B cell (primary cell): ENCODE measurements at regions not wholly inside any gene's neighbourhood (a gene's known extent, or its start where the extent isn't known, plus 50 kb on each side); places are given as distances from the start of the nearest gene placed in this dataset.

Experiments used
- ATAC-seq: fragments of 200-7000 bp; cut with Tn5 transposase; one replicate; pipeline ENCODE4 v1.10.0; 2021; ENCODE audit warnings: low read depth, mild to moderate bottlenecking, moderate number of reproducible peaks, moderate library complexity
- CTCF ChIA-PET: fragments of 350-600 bp; sonication (Branson Sonifier 250); formaldehyde crosslinking; loops from one replicate; lab custom pipeline; 2021; ENCODE audit warnings: antibody characterized with exemption, inconsistent platforms; lab: Charles Lee
- POLR2A ChIA-PET: fragments of 350-600 bp; sonication (Branson Sonifier 250); formaldehyde crosslinking; loops from one replicate; lab custom pipeline; 2021; ENCODE audit warnings: antibody characterized with exemption; lab: Charles Lee
- DNase-seq: peaks from one replicate; pipeline ENCODE4 v3.0.0; 2013
- H2AFZ ChIP-seq: 2 replicates; pipeline ENCODE4 v1.6.1; 2012; ENCODE audit warnings: mild to moderate bottlenecking, low read depth, low read length; ENCODE audit not compliant: insufficient read depth, poor library complexity, severe bottlenecking
- H3K27ac ChIP-seq, 2 donors: 1 replicate in 1 of 2; 2 replicates in 1 of 2; pipeline ENCODE4 v1.5.1; 2012 to 2013; ENCODE audit warnings: low read length in 2 of 2, mild to moderate bottlenecking in 2 of 2, moderate library complexity in 1 of 2
- H3K27me3 ChIP-seq, 4 experiments: fragments of 200-600 bp in 1 of 4; sonication (generic) in 1 of 4; replicated peaks in 1 of 4; 1 replicate in 2 of 4; 2 replicates in 2 of 4; pipeline versions ENCODE4 v1.6.1 to v1.7.0; 2013 to 2016; ENCODE audit warnings: low read length in 3 of 4, mild to moderate bottlenecking in 2 of 4, mixed read lengths in 1 of 4, moderate library complexity in 1 of 4; ENCODE audit not compliant: insufficient read depth in 4 of 4, control insufficient read depth in 3 of 4; ENCODE audit errors: control extremely low read depth in 1 of 4
- H3K36me3 ChIP-seq, 2 experiments: replicated peaks in 1 of 2; 1 replicate in 1 of 2; 2 replicates in 1 of 2; pipeline versions ENCODE4 v1.6.1 to v1.7.1; 2013; ENCODE audit warnings: low read length in 1 of 2; ENCODE audit not compliant: insufficient read depth in 2 of 2, control insufficient read depth in 1 of 2; ENCODE audit errors: control extremely low read depth in 1 of 2, extremely low read depth in 1 of 2
- H3K4me1 ChIP-seq, 2 donors: fragments of 200-600 bp in 1 of 2; sonication (generic) in 1 of 2; 1 replicate in 1 of 2; 2 replicates in 1 of 2; pipeline versions ENCODE4 v1.5.1 to v1.6.1; 2013 to 2017; ENCODE audit warnings: low read length in 2 of 2; ENCODE audit not compliant: control insufficient read depth in 2 of 2, insufficient read depth in 2 of 2
- H3K4me2 ChIP-seq: replicated peaks from 2 replicates; pipeline ENCODE3; 2012; ENCODE audit warnings: mild to moderate bottlenecking, low read depth, low read length; ENCODE audit not compliant: poor library complexity, severe bottlenecking
- H3K4me3 ChIP-seq, 5 experiments: fragments of 200-600 bp in 1 of 5; sonication (generic) in 1 of 5; 1 replicate in 3 of 5; 2 replicates in 2 of 5; pipeline versions ENCODE4 v1.5.1 to v1.7.0; 2011 to 2016; ENCODE audit warnings: low read length in 4 of 5, mild to moderate bottlenecking in 4 of 5, low read depth in 2 of 5, control low read depth in 1 of 5, moderate library complexity in 1 of 5; ENCODE audit not compliant: insufficient read depth in 1 of 5; ENCODE audit errors: control extremely low read depth in 1 of 5, extremely low read depth in 1 of 5
- H3K79me2 ChIP-seq: fragments of 200-600 bp; sonication (generic); one replicate; pipeline ENCODE4 v1.6.0; 2016; ENCODE audit warnings: low read length; ENCODE audit not compliant: control insufficient read depth, insufficient read depth
- H3K9ac ChIP-seq: fragments of 200-600 bp; sonication (generic); 2 replicates; pipeline ENCODE4 v1.6.1; 2017; ENCODE audit warnings: mild to moderate bottlenecking, low read length, moderate library complexity
- H3K9me3 ChIP-seq, 3 donors: one replicate each; pipeline versions ENCODE4 v1.6.1 to v1.7.1; 2013; ENCODE audit warnings: low read length in 2 of 3; ENCODE audit not compliant: control insufficient read depth in 2 of 3, insufficient read depth in 1 of 3; ENCODE audit errors: control extremely low read depth in 1 of 3
- H4K20me1 ChIP-seq: 2 replicates; pipeline ENCODE4 v1.6.0; 2012; ENCODE audit warnings: mild to moderate bottlenecking, low read length; ENCODE audit not compliant: insufficient read depth, control insufficient read depth, poor library complexity, severe bottlenecking
- H3K27ac Mint-ChIP-seq: one replicate; pipeline ENCODE4 v1.8.0; 2021; ENCODE audit warnings: mixed read lengths
- H3K27me3 Mint-ChIP-seq: one replicate; pipeline ENCODE4 v1.8.0; 2021; ENCODE audit warnings: mixed read lengths
- H3K4me1 Mint-ChIP-seq: one replicate; pipeline ENCODE4 v1.8.0; 2021; ENCODE audit warnings: mixed read lengths
- H3K4me3 Mint-ChIP-seq: one replicate; pipeline ENCODE4 v1.8.0; 2021; ENCODE audit warnings: mixed read lengths
- H3K9me3 Mint-ChIP-seq: one replicate; pipeline ENCODE4 v1.8.0; 2022; ENCODE audit warnings: mixed read lengths; ENCODE audit not compliant: insufficient read depth
- EZH2 ChIP-seq: IDR thresholded peaks from 2 replicates; pipeline ENCODE4 v1.6.1; 2012; ENCODE audit warnings: borderline replicate concordance, low read depth, mild to moderate bottlenecking, moderate library complexity, low read length; ENCODE audit not compliant: insufficient read depth, poor library complexity, severe bottlenecking
- WGBS: methylation state at CpG from one replicate; pipeline ENCODE4 v1.1.5; 2013; ENCODE audit warnings: missing lambda C conversion rate; ENCODE audit not compliant: insufficient coverage; 5-methylcytosine and 5-hydroxymethylcytosine counted together
- intact Hi-C: fragments of 100-400 bp; cut with micrococcal nuclease; formaldehyde crosslinking; loops from one replicate; pipeline ENCODE4 v1.10.0; 2022
- TF ChIP-seq, protein P1 (sequence below): fragments of 200-600 bp; IDR thresholded peaks from one replicate; pipeline ENCODE4 v1.8.0; 2022; ENCODE audit warnings: antibody characterized with exemption, mild to moderate bottlenecking

DNA sequence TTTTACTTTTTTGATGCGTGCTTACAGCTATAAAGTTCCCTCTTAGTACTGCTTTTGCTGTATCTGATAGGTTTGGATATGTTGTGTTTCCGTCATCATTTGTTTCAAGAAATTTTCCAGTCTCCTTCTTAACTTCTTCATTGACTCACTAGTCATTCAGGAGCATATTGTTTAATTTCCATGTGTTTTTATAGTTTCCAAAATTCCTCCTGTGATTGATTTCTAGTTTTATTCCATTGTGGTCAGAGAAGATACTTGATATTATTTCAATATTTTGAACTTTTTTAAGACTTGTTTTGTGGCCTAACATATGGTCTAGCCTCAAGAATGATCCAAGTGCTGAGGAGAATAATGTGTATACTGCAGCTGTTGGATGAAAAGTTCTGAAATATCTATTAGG is 75.5 kb upstream of the CREB5 start:
- H3K9ac ChIP-seq, result no peak overlapping the region
- CTCF ChIA-PET, result no interaction called here
- H3K27me3 ChIP-seq, result peaks cover 0 to 7% (median 0%) of the 10 kb centered on the region in 4 experiments
- no peaks in the 10 kb centered on the region for H3K4me1 ChIP-seq
- no peak overlapping the region for H2AFZ ChIP-seq
- POLR2A ChIA-PET, result no interaction called here
- no peak for TF ChIP-seq EZH2
- TF ChIP-seq, protein P1, sequence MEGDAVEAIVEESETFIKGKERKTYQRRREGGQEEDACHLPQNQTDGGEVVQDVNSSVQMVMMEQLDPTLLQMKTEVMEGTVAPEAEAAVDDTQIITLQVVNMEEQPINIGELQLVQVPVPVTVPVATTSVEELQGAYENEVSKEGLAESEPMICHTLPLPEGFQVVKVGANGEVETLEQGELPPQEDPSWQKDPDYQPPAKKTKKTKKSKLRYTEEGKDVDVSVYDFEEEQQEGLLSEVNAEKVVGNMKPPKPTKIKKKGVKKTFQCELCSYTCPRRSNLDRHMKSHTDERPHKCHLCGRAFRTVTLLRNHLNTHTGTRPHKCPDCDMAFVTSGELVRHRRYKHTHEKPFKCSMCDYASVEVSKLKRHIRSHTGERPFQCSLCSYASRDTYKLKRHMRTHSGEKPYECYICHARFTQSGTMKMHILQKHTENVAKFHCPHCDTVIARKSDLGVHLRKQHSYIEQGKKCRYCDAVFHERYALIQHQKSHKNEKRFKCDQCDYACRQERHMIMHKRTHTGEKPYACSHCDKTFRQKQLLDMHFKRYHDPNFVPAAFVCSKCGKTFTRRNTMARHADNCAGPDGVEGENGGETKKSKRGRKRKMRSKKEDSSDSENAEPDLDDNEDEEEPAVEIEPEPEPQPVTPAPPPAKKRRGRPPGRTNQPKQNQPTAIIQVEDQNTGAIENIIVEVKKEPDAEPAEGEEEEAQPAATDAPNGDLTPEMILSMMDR, result no peak
- peaks cover 0 to 5% (median 3%) of the 10 kb centered on the region in 3 donors for H3K9me3 ChIP-seq
- DNase-seq, result no peak
- Mint-ChIP-seq H3K9me3 (no peaks in the 10 kb centered on the region), H3K4me1 (no peaks in the 10 kb centered on the region), H3K27ac (no peak overlapping the region), H3K4me3 (no peak overlapping the region), H3K27me3 (peaks cover 4% of the 10 kb centered on the region)
- no peak overlapping the region for H3K4me3 ChIP-seq
- H3K36me3 ChIP-seq, result no peaks in the 10 kb centered on the region
- ATAC-seq, result no peak
- WGBS, result no CpG with 5 or more reads among the region's 2 CpGs
- intact Hi-C loops, result no loop called here
- H4K20me1 ChIP-seq, result no peaks in the 10 kb centered on the region
- no peaks in the 10 kb centered on the region for H3K79me2 ChIP-seq
- no peak overlapping the region for H3K27ac ChIP-seq
- no peak overlapping the region for H3K4me2 ChIP-seq

DNA sequence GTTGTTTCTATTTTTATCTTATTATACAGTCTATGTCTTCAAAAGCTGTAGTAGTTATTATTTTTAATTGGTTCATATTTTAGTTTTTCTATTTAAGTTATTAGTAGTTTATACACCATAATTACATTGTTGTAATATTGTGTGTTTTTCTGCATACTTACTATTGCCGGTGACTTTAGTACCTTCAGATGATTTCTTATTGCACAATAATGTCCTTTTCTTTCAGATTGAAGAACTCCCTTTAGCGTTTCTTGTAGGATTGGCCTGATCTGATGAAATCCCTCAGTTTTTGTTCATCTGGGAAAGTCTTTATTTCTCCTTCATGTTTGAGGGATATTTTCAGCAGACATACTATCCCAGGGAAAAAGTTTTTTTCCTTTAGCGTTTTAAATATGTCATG is 74.3 kb upstream of the CREB5 start:
- no peak for ATAC-seq
- peaks cover 4% of the 10 kb centered on the region for H3K27me3 Mint-ChIP-seq
- no CpG with 5 or more reads among the region's 3 CpGs for WGBS
- no peak overlapping the region for H3K27ac Mint-ChIP-seq
- Histone ChIP-seq H3K4me2 (no peak overlapping the region), H3K4me1 (no peaks in the 10 kb centered on the region), H3K9me3 (peaks cover 0 to 5% (median 3%) of the 10 kb centered on the region in 3 donors), H3K4me3 (no peak overlapping the region), H3K27ac (no peak overlapping the region), H3K27me3 (peaks cover 0 to 7% (median 0%) of the 10 kb centered on the region in 4 experiments), H2AFZ (no peak overlapping the region), H3K79me2 (no peaks in the 10 kb centered on the region), H4K20me1 (no peaks in the 10 kb centered on the region), H3K9ac (no peak overlapping the region), H3K36me3 (no peaks in the 10 kb centered on the region)
- no peak for TF ChIP-seq EZH2
- TF ChIP-seq, protein P1, result no peak
- no peak for DNase-seq
- ChIA-PET CTCF (no interaction called here), POLR2A (no interaction called here)
- no peaks in the 10 kb centered on the region for H3K9me3 Mint-ChIP-seq
- H3K4me3 Mint-ChIP-seq, result no peak overlapping the region
- H3K4me1 Mint-ChIP-seq, result no peaks in the 10 kb centered on the region
- intact Hi-C loops, result no loop called here
